Glutamatergic neuron (in vitro differentiated cells): ENCODE measurements at regions not wholly inside any gene's neighbourhood (a gene's known extent, or its start where the extent isn't known, plus 50 kb on each side); places are given as distances from the start of the nearest gene placed in this dataset.

Source experiments
- DNase-seq: peaks from one replicate; pipeline ENCODE4 v3.0.0; 2022
- H3K27ac Mint-ChIP-seq: one replicate; pipeline ENCODE4 v1.8.0; 2020; ENCODE audit warnings: mild to moderate bottlenecking, mixed read lengths, inconsistent platforms; ENCODE audit not compliant: unreplicated experiment
- H3K27me3 Mint-ChIP-seq: one replicate; pipeline ENCODE4 v1.8.0; 2020; ENCODE audit warnings: mild to moderate bottlenecking, moderate library complexity, mixed read lengths, inconsistent platforms; ENCODE audit not compliant: unreplicated experiment
- H3K36me3 Mint-ChIP-seq: one replicate; pipeline ENCODE4 v1.8.0; 2020; ENCODE audit warnings: mild to moderate bottlenecking, mixed read lengths, inconsistent platforms; ENCODE audit not compliant: unreplicated experiment
- H3K4me1 Mint-ChIP-seq: one replicate; pipeline ENCODE4 v1.8.0; 2020; ENCODE audit warnings: mild to moderate bottlenecking, low read depth, mixed read lengths, inconsistent platforms; ENCODE audit not compliant: unreplicated experiment
- H3K4me3 Mint-ChIP-seq: one replicate; pipeline ENCODE4 v1.8.0; 2020; ENCODE audit warnings: mild to moderate bottlenecking, mixed read lengths, inconsistent platforms; ENCODE audit not compliant: unreplicated experiment
- H3K9me3 Mint-ChIP-seq: one replicate; pipeline ENCODE4 v1.8.0; 2020; ENCODE audit warnings: mild to moderate bottlenecking, moderate library complexity, mixed read lengths, inconsistent platforms; ENCODE audit not compliant: unreplicated experiment
- CTCF ChIP-seq: fragments of 200-600 bp; sonication (generic); IDR thresholded peaks from one replicate; pipeline ENCODE4 v1.5.0; 2021; ENCODE audit not compliant: partially characterized antibody, unreplicated experiment

- Mint-ChIP-seq H3K9me3 (peaks cover 1% of the 10 kb centered on the region), H3K27me3 (no peaks in the 10 kb centered on the region), H3K27ac (no peak overlapping the region), H3K36me3 (no peaks in the 10 kb centered on the region), H3K4me1 (peaks cover 10% of the 10 kb centered on the region), H3K4me3 (no peak overlapping the region)
- no peak for TF ChIP-seq CTCF
- DNase-seq: no peak
Observed at GRCh38 chr19:30667746-30668145, 295.6 kb downstream of the ZNF536 start.

GRCh38 chr19:30667227-30667626, 295.0 kb downstream of the ZNF536 start:
- TF ChIP-seq CTCF: no peak
- H3K9me3 Mint-ChIP-seq: no peaks in the 10 kb centered on the region
- H3K36me3 Mint-ChIP-seq: no peaks in the 10 kb centered on the region
- peaks cover 14% of the 10 kb centered on the region for H3K4me1 Mint-ChIP-seq
- no peak for DNase-seq
- H3K27ac Mint-ChIP-seq: no peak overlapping the region
- no peaks in the 10 kb centered on the region for H3K27me3 Mint-ChIP-seq
- H3K4me3 Mint-ChIP-seq: no peak overlapping the region

- peak; percentile 85 for DNase-seq
- TF ChIP-seq CTCF: peak; percentile 87
- Mint-ChIP-seq H3K4me3 (no peak overlapping the region), H3K27ac (no peak overlapping the region), H3K36me3 (no peaks in the 10 kb centered on the region), H3K27me3 (no peaks in the 10 kb centered on the region), H3K4me1 (peaks cover 17% of the 10 kb centered on the region), H3K9me3 (no peaks in the 10 kb centered on the region)
Observed at GRCh38 chr19:30666301-30666803, 294.2 kb downstream of the ZNF536 start.

- TF ChIP-seq CTCF: no peak
- no peak overlapping the region for H3K4me3 Mint-ChIP-seq
- H3K4me1 Mint-ChIP-seq: peaks cover 18% of the 10 kb centered on the region
- DNase-seq: no peak
- no peaks in the 10 kb centered on the region for H3K9me3 Mint-ChIP-seq
- H3K27ac Mint-ChIP-seq: no peak overlapping the region
- H3K27me3 Mint-ChIP-seq: no peaks in the 10 kb centered on the region
- no peaks in the 10 kb centered on the region for H3K36me3 Mint-ChIP-seq
Observed at GRCh38 chr19:30665449-30665848, 293.3 kb downstream of the ZNF536 start.

- no peak for TF ChIP-seq CTCF
- Mint-ChIP-seq H3K27me3 (no peaks in the 10 kb centered on the region), H3K4me3 (no peak overlapping the region), H3K27ac (peak overlapping the region; percentile 14), H3K4me1 (peaks cover 18% of the 10 kb centered on the region), H3K9me3 (no peaks in the 10 kb centered on the region), H3K36me3 (peaks cover under 1% of the 10 kb centered on the region)
- DNase-seq: no peak
Observed at GRCh38 chr19:30663611-30664174, 291.5 kb downstream of the ZNF536 start.
